Activated CD8-positive, alpha-beta memory T cell treated with anti-CD3 and anti-CD28 coated beads for 48 hours (primary cell): ENCODE measurements at regions not wholly inside any gene's neighbourhood (a gene's known extent, or its start where the extent isn't known, plus 50 kb on each side); places are given as distances from the start of the nearest gene placed in this dataset.
A peak's percentile ranks its signal among the peaks of the same experiment; 100 is the strongest.

Source experiments
- DNase-seq, 3 experiments: peaks; one replicate each; pipeline ENCODE4 v3.0.0-alpha.2; 2020; ENCODE audit warnings: low read depth in 2 of 3, low spot score in 2 of 3

- no peak for DNase-seq
These were observed 233.4 kb upstream of the NLRP1 start for GRCh38 chr17:5817475-5818395.

GRCh38 chr17:5819396-5819795 is 235.1 kb upstream of the NLRP1 start:
- no peak for DNase-seq

- DNase-seq: no peak
These were observed 235.8 kb upstream of the NLRP1 start for GRCh38 chr17:5819921-5820685.

DNA sequence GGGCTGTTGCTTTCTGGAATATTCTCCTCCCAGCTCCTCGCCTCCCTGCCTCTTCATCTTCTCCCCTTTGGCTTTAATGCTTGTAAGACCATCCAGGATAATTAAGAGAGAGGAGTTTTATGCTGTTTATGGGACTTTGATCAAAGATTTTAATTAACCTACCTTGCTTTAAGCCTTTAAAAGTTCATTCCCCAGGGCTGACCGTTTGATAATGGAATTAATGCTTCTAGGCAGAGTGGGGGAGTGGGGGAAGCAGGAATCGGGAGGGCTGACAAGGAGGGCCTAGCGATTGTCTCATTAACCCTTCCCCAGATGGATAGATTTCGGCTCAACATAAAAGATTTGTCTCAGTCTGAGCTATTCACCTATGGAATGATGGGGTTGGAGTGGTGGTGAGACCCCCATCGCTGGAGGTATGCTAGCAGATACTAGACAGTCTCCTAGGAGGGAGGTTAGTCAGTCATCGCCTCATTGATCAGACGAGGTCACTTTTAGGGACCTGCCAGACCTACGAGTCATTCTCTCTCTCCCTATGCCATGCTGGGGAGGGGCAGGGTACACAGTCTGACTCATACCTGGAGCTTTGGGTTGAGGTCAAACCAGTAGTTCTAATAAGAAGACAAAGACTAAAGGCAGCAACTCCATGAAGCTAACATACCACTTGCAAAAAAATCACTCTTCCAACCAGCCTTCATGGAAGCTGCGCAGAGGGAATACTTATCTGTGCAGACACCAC is 236.6 kb upstream of the NLRP1 start:
- peak in 1 of 3 experiments; percentile 4 for DNase-seq

DNA sequence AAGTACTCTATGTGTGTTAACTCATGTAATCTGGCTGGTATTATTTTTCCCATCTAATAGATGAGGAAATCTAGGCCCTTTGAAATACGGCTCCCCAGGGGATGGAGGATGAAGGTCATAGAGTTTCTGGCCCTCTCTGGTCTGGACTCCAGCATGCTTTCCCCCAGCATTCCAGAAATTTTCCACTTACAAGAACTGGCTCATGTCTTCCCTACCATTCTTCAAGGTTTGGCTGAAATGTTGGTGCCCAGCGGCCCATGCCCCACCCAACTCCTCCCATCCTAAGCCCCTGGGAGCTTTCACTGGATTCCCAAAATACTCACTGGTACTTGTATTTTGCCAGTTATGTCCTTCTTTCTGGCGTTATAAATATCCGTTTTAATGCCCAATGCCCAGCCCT is 237.5 kb upstream of the NLRP1 start:
- no peak for DNase-seq

DNA sequence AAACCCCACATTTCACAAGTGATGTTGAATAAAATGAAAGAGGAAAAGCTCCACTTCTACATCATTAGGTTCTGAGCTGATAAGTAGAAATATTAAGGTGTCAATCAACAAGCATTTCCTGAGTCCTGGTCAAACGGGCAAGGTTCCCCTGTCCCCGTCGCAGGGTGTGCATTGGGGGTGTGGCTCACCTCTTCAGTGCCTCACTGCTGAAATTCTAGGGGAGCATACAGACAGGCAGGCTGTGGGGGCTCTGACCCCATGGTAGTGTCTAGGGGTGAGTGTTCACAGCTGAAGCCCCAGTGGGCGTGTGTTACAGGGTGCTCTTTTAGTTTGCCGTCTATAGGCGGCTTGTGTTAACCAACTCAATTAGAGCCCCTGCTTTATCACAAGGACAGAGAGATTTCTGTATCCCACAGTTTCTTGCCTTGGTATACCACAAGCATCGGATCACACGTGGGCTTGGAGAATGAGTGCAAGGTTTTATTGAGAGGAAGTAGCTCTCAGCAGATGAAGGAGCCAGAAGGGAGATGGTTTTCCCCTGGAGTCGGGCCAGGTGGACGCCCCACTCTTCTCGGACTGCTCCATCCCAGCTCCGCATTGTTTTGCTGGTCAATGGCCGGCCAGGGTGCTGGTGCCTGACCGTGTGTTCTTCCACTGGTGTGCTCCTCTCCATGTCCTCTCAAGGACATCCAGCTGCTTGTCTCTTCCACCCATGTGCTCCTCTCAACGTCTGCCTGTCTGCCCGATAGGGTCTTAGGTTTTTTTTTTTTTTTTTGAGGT is 238.2 kb upstream of the NLRP1 start:
- no peak for DNase-seq

DNA sequence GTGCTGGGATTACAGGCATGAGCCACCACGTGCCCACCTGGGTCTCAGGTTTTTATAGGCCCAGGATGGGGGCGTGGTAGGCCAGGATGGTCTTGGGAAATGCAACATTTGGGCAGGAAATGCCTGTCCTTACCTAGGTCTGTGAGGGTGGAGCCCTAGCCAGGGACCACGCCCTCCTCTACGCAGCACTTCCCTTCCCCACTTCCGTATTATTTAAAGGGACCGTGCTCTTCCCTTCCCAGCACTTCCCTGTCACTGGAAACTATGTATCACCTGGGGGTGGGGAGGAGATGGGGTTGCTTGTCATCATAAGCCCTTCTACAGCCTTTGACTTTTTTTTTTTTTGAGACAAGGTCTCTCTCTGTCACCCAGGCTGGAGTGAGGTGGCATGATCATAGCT is 238.9 kb upstream of the NLRP1 start:
- no peak for DNase-seq

GRCh38 chr17:5825717-5826330 is 241.5 kb upstream of the NLRP1 start:
- DNase-seq: no peak

GRCh38 chr17:5826384-5826783 is 242.1 kb upstream of the NLRP1 start:
- DNase-seq: no peak

DNA sequence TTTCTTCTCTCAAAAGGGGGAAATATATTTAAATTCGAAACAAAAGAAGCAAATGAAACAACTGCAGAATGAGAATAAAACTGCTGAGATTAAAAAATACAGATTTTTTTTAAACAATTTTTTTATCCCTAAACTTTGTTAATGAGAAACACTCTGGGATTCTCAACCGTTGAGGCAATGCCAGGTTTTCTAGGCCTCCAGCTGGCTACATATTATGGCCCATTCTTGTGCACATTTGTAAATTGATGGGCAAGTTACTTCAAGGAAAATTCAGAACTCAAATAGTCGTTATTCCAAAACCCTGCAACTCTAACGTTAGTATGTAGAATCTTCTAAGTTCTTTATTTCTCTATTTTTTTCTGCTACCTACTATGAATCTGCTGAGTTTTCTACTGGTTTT is 239.3 kb upstream of the WSCD1 start:
- DNase-seq: no peak

DNA sequence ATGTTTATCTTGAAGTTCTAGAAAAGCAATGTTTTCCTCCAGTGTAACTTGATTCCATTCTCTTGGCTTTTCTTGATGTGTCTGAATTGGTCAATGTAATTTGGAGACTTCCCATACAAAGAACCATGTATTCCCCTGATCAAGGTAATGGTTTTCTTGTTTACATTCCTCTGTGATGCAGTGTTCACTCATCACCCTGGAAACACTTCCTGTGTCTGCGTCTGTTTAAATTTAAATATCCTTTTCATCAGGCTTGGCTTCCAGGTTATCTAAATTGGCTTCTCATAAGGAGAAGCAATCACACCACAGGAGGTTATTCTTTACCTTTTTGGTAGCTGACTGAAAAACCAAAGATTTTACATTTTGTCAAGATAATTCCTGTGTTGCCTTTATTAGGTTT is 237.3 kb upstream of the WSCD1 start:
- no peak for DNase-seq

DNA sequence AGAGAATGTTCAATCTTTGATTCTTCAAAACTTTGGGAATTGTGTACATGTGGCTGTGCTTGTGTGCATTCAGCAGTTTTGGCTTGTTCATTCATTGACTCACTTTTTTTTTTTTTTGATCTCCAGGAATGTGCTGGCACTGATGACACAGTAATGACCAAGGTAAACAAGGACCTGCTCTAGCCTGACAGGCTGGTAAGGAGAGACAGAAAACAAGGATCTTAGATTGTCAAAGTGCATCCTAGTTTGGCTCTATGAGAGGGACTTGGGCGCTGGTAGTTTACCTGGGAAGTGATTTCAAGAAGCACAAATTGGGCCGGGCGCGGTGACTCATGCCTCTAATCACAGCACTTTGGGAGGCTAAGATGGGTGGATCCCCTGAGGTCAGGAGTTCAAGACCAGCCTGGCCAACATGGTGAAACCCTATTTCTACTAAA is 233.1 kb upstream of the WSCD1 start:
- no peak for DNase-seq

DNA sequence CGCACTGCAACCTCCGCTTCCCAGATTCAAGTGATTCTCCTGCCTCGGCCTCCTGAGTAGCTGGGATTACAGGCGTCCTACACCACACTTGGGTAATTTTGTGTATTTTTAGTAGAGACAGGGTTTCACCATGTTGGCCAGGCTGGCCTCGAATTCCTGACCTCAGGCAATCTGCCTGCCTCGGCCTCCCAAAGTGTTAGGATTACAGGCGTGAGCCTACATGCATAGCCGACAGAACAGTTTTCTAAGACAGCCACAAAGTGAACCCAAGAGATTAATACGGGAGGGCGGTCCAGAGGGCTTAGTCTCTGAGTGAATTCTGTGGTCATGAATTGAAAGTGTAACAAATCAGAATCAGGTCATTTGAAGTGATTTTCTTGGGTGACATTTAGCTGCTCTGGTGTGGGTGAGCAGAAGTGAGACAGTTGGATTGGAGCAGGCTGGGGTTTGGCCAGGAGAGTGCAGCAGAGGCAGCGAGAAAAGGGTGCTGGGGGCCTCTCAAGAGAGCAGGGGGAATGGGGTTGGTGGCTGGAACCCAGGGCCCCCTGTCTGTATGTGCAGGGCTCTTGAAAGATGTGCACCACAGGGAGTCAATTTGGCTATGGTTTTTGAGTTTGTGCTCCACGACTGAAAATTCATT is 231.4 kb upstream of the WSCD1 start:
- DNase-seq: no peak

- no peak for DNase-seq
These were observed 229.2 kb upstream of the WSCD1 start for GRCh38 chr17:5840811-5841446.

- no peak for DNase-seq
These were observed 228.3 kb upstream of the WSCD1 start for GRCh38 chr17:5841862-5842261.

DNA sequence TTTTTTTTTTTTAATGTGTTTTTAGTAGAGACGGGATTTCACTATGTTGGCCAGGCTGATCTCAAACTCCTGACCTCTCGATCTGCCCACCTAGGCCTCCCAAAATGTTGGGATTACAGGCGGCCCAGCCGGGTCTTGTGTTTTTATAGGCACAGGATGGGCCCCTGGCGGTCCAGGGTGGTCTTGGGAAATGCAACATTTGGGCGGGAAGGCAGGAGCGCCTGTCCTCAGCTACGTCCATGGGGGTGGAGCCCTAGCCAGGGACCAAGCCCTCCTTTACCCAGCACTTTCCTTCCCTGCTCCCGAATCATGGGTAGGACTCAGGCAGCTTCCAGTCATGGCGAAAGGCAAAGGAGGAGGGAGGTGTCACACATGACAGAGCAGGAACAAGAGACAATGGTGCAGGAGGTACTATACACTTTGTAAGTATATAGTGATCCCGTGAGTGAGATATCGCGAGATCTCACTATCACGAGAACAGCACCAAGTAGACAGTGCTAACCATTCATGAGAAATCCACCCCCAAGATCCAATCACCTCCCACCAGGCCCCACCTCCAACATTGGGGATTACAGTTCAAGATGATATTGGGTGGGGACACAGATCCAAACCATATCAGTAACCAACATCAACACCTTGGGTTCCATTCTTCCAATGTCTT is 226.7 kb upstream of the WSCD1 start:
- no peak for DNase-seq

- DNase-seq: no peak
These were observed 224.2 kb upstream of the WSCD1 start for GRCh38 chr17:5846001-5846400.

DNA sequence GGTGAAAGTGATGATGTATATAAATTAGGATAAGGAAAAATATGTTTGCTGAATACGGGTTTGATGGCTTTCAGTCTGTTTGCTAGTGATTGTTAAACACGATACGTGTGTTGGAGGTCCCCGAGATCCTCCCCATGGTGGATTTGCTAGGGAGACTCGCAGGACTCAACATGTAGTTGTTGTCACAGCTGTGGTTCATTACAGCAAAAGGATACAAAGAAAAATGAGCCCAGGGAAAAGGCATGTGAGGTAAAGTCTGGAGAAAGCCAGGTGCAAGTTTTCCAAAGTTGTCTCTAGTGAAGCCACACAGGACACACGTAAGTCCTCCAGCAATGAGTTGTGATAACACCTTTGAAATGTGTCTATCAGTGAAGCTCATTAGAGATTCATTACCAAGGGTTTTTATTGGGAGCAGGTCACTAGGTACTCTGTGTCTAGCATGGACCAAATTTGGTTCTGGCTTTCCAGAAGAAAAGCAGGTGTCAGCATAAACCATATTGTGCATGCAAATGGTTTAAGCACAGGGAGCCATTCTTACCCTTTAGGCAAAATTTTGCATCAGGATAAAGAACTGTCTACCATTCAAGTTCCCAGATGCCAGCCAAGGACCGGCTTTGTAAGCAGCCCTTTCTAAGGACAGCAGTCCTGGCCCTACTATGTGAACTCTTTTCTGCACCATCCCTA is 215.2 kb upstream of the WSCD1 start:
- no peak for DNase-seq
